AG09319 (cell line): ENCODE measurements at regions not wholly inside any gene's neighbourhood (a gene's known extent, or its start where the extent isn't known, plus 50 kb on each side); places are given as distances from the start of the nearest gene placed in this dataset.

ENCODE experiments used
- DNase-seq: peaks from one replicate; pipeline ENCODE4 v3.0.0-alpha.2; 2010; ENCODE audit warnings: low read depth; ENCODE audit errors: extremely low read depth
- CTCF ChIP-seq: IDR thresholded peaks from 2 replicates; pipeline ENCODE4 v1.5.1; 2011; ENCODE audit warnings: low read depth, mild to moderate bottlenecking, inconsistent platforms, low read length, moderate library complexity

DNA sequence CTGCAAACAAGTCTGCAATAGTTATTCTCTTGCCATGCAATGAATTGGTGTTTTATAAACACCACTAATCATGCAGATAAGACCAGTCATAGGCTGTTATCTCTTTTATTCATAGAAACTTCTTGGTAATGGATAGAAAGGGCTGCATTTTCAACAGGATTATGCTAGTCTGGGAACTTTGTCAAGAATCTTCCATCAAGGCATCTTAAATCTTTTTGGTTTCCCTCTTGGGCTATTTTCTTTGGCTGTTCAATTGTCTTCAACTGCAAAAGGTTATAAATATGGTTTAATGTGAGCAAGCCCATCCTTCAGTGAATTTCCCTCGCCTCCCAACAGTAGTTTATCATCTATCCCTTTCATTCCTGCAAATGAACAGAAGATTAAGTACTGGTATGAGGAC lies 59.0 kb upstream of the MINAR1 start:
- no peak for DNase-seq
- no peak for TF ChIP-seq CTCF

DNA sequence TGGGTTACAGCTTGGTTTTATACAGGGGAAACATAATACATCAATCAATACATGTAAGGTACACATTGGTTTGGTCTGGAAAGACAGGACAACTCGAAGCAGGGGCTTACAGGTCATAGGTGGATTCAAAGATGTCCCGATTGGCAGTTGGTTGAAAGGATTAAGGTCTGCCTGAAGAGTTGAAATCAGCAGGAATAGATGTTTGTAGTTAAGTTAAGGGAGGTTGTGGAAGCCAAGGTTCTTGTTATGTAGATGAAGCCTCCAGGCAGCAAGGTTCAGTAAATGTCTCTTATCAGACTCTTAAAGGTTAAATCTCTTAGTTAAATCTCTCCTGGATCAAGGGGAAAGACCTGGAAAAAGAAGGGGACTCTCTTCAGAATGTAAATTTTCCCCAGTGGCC lies 58.4 kb upstream of the MINAR1 start:
- TF ChIP-seq CTCF, result no peak
- no peak for DNase-seq

- no peak for TF ChIP-seq CTCF
- DNase-seq, result no peak
Measured at GRCh38 chr15:79376383-79376782, 55.8 kb upstream of the MINAR1 start.

- no peak for TF ChIP-seq CTCF
- DNase-seq, result no peak
Measured at GRCh38 chr15:79378394-79379109, 53.6 kb upstream of the MINAR1 start.

- peak; percentile 96 for TF ChIP-seq CTCF
- DNase-seq, result peak; percentile 51
Measured at GRCh38 chr15:79380755-79381497, 51.2 kb upstream of the MINAR1 start.

DNA sequence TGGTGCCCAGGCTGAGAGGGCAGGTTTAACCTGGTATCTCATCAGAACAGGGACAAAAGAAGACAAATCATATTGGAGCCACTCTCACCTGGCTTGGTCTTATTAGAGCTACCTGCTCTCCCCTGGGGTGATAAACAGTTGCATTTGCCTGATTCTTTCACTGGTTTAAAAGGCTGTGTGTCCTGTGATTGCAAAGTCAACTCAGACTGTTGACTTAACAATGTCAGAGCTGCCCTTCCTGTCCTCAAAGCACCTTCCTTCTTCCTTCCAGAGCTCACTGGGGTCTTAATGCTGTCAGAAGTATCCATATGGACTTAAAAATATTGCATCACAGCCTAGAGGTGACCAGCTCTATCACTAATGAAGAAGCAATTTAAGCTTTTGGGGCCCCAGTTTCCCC lies 50.5 kb upstream of the MINAR1 start:
- DNase-seq, result no peak

More for the DNA sequence above, 50.5 kb upstream of the MINAR1 start:
- no peak for TF ChIP-seq CTCF
